AG09319 (cell line): ENCODE measurements at regions not wholly inside any gene's neighbourhood (a gene's known extent, or its start where the extent isn't known, plus 50 kb on each side); places are given as distances from the start of the nearest gene placed in this dataset.

ENCODE experiments used
- DNase-seq: peaks from one replicate; pipeline ENCODE4 v3.0.0-alpha.2; 2010; ENCODE audit warnings: low read depth; ENCODE audit errors: extremely low read depth
- TF ChIP-seq, protein P1 (sequence below): IDR thresholded peaks from 2 replicates; pipeline ENCODE4 v1.5.1; 2011; ENCODE audit warnings: low read depth, mild to moderate bottlenecking, inconsistent platforms, low read length, moderate library complexity

- DNase-seq: no peak
- TF ChIP-seq, protein P1, sequence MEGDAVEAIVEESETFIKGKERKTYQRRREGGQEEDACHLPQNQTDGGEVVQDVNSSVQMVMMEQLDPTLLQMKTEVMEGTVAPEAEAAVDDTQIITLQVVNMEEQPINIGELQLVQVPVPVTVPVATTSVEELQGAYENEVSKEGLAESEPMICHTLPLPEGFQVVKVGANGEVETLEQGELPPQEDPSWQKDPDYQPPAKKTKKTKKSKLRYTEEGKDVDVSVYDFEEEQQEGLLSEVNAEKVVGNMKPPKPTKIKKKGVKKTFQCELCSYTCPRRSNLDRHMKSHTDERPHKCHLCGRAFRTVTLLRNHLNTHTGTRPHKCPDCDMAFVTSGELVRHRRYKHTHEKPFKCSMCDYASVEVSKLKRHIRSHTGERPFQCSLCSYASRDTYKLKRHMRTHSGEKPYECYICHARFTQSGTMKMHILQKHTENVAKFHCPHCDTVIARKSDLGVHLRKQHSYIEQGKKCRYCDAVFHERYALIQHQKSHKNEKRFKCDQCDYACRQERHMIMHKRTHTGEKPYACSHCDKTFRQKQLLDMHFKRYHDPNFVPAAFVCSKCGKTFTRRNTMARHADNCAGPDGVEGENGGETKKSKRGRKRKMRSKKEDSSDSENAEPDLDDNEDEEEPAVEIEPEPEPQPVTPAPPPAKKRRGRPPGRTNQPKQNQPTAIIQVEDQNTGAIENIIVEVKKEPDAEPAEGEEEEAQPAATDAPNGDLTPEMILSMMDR: no peak
Measured at GRCh38 chr1:88286716-88287115, 397.4 kb upstream of the PKN2 start.

DNA sequence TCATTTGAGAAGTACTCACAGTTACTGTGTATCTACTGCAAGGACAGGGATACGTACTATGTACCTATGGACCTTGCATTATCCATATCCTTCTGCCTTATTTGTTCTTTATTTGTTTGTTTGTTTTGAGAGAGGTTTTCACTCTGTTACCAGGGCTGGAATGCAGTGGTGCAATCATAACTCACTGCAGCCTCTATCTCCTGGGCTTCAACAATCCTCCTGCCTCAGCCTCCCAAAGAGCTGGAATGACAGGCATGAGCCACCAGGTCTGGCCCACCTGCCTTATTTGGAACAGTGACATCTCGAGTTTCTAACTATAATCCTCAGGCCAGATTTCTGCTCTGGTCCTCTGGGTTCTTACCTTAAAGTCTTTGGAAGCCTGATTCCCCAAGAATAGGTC lies 395.5 kb upstream of the PKN2 start:
- TF ChIP-seq, protein P1: no peak
- no peak for DNase-seq

DNA sequence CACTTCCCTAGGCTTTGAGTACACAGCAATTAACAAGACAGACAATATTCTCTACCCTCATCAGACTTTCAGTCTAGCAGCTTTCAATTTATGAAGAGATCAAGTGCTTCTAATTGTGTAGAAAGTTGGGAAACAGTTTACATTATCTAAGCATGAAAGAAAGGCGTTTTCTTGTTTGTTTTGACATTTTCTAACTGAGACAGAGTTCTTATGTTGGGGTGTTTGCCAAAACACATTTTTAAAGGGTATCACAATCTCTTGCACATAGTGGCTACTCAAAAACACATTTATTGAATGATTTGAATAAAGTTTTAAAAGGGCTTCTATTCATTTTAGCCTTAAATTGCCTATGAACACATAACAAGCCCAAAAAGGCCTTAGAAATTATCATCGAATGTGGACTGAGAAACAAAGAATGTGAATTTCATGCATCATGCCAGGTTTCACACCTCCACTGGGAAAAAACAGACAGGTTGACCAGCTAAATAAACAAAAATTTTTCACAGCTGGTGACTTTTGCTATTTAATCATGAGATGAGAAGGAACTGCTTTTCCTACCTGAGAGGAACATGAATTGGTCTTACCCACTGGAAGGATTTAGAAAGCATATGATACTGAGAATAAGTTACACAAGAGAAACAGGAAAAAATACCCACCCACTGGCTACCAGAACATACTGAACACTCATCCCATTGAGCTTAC lies 394.5 kb upstream of the PKN2 start:
- TF ChIP-seq, protein P1: no peak
- DNase-seq: no peak

DNA sequence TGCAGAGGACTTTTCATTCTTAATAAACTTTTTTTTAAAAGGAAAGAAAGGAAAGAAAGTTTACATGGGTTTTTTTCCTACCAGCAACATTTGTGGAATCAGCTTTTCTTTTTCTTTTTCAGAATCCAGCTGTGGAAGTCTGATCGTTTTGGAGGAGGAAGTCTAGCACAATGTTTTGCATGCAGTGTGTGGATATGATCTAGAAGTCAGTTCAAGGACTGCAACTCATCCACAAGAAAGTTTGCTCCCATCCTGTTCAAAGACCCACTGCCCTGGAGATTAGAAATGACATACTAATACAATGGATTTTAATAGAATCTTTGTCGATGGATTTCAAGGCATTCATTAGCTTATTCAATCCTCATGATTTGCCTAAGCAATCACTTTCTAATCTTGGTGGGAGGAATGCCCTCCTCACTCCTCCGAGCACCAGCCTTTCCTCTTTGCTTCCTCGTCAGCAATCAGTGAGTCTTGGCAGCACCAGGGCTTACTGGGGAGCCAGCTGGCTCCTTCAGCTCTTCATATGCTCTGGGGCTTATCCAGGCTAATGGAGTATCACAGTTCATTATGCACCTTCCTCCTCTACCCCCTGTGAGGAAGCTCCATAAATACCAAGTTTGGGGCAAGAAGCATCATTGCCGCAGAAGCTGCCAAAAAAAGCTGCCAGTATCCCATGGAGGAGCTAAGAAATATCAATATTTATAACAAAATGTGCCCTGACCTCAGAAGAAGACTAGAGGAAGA lies 392.3 kb upstream of the PKN2 start:
- DNase-seq: no peak
- TF ChIP-seq, protein P1: no peak

- DNase-seq: no peak
- TF ChIP-seq, protein P1: no peak
Measured at GRCh38 chr1:88293691-88294190, 390.3 kb upstream of the PKN2 start.

DNA sequence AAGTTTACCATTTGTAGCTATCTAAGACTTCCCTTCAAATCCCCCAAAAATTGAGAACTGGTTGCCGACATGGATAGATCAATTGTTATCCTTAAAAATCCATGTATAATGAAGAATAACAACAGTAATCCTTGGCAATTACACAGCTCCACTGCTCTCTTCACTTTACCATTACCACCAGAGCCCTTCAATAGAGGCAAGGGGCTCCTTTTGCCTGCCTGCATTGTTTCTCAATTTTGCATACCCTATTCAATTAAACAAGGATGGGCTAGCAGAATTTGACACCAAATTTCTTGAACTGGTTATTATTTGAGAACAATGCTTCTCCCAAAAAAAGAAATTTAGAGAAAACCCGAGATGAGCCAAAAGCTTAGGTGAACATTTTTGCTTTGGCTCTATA lies 387.8 kb upstream of the PKN2 start:
- no peak for DNase-seq
- TF ChIP-seq, protein P1: no peak

GRCh38 chr1:88296642-88297041 lies 387.4 kb upstream of the PKN2 start:
- TF ChIP-seq, protein P1: no peak
- no peak for DNase-seq
